Keratinocyte (primary cell): ENCODE measurements at regions not wholly inside any gene's neighbourhood (a gene's known extent, or its start where the extent isn't known, plus 50 kb on each side); places are given as distances from the start of the nearest gene placed in this dataset.

Experiments used
- DNase-seq: peaks from one replicate; pipeline ENCODE4 v3.0.0-alpha.2; 2011; ENCODE audit warnings: low read depth, missing footprints, low spot score
- FAIRE-seq: peaks from 2 replicates; lab custom pipeline; 2011; peaks lifted over from hg19 to GRCh38; lab: Jason Lieb, UNC
- H2AFZ ChIP-seq: 2 replicates; pipeline ENCODE4 v1.6.0; 2012; ENCODE audit warnings: low read length, control low read depth, inconsistent platforms; ENCODE audit not compliant: control insufficient read depth
- H3K27ac ChIP-seq: 2 replicates; pipeline ENCODE4 v1.5.1; 2011; ENCODE audit warnings: low read length; ENCODE audit not compliant: control insufficient read depth, insufficient read depth
- H3K27me3 ChIP-seq: 3 replicates; pipeline ENCODE4 v1.6.0; 2011; ENCODE audit warnings: low read length; ENCODE audit not compliant: control insufficient read depth, insufficient read depth; ENCODE audit errors: extremely low read depth
- H3K36me3 ChIP-seq, 2 experiments: 2 replicates in 1 of 2; 3 replicates in 1 of 2; pipeline ENCODE4 v1.5.1; 2011; ENCODE audit warnings: low read length in 2 of 2, mild to moderate bottlenecking in 1 of 2; ENCODE audit not compliant: control insufficient read depth in 2 of 2, insufficient read depth in 2 of 2; ENCODE audit errors: extremely low read depth in 1 of 2
- H3K4me1 ChIP-seq: 3 replicates; pipeline ENCODE4 v1.5.1; 2011; ENCODE audit warnings: low read length; ENCODE audit not compliant: control insufficient read depth, insufficient read depth; ENCODE audit errors: extremely low read depth
- H3K4me2 ChIP-seq: 3 replicates; pipeline ENCODE4 v1.6.0; 2011; ENCODE audit warnings: low read depth, low read length; ENCODE audit not compliant: control insufficient read depth, insufficient read depth; ENCODE audit errors: extremely low read depth
- H3K4me3 ChIP-seq, 3 experiments: fragments of 200-600 bp in 1 of 3; sonication (generic) in 1 of 3; 2 replicates in 2 of 3; 3 replicates in 1 of 3; pipeline ENCODE4 v1.5.1; 2011 to 2016; ENCODE audit warnings: low read length in 3 of 3, mild to moderate bottlenecking in 3 of 3, control low read depth in 2 of 3, inconsistent platforms in 1 of 3, low read depth in 1 of 3, mixed read lengths in 1 of 3, mixed run types in 1 of 3, moderate library complexity in 1 of 3; ENCODE audit not compliant: control insufficient read depth in 2 of 3, insufficient read depth in 2 of 3; ENCODE audit errors: extremely low read depth in 1 of 3
- H3K79me2 ChIP-seq: 2 replicates; pipeline ENCODE4 v1.6.0; 2012; ENCODE audit warnings: low read length; ENCODE audit not compliant: control insufficient read depth, insufficient read depth
- H3K9ac ChIP-seq: 3 replicates; pipeline ENCODE4 v1.6.0; 2011; ENCODE audit warnings: low read length; ENCODE audit not compliant: control insufficient read depth, insufficient read depth; ENCODE audit errors: extremely low read depth
- H3K9me1 ChIP-seq: 3 replicates; pipeline ENCODE4 v1.6.0; 2011; ENCODE audit warnings: low read length; ENCODE audit not compliant: control insufficient read depth, insufficient read depth; ENCODE audit errors: extremely low read depth
- H3K9me3 ChIP-seq: 2 replicates; pipeline ENCODE4 v1.5.1; 2012; ENCODE audit warnings: low read depth, low read length; ENCODE audit not compliant: control insufficient read depth
- H4K20me1 ChIP-seq: 3 replicates; pipeline ENCODE4 v1.6.0; 2011; ENCODE audit warnings: low read length; ENCODE audit not compliant: control insufficient read depth, insufficient read depth; ENCODE audit errors: extremely low read depth
- EZH2 ChIP-seq: IDR thresholded peaks from one replicate; pipeline ENCODE4 v1.6.1; 2012; ENCODE audit warnings: inconsistent platforms, mild to moderate bottlenecking, low read length, moderate library complexity
- dilution Hi-C: fragments of 300-500 bp; cut with MboI; formaldehyde crosslinking; loops from one replicate; pipeline ENCODE4 v1.7.0; 2020; ENCODE audit warnings: low sequenced_read_pairs; ENCODE audit not compliant: extremely low pct_ligation_motif_present
- TF ChIP-seq, protein P1 (sequence below), 3 experiments: IDR thresholded peaks in 1 of 3; conservative IDR thresholded peaks in 1 of 3; optimal IDR thresholded peaks in 1 of 3; 2 replicates in 2 of 3; 3 replicates in 1 of 3; pipeline versions ENCODE3 to v1.5.1; 2011; ENCODE audit warnings: low read length in 3 of 3, mild to moderate bottlenecking in 3 of 3, moderate library complexity in 2 of 3, control low read depth in 1 of 3, inconsistent platforms in 1 of 3; ENCODE audit not compliant: insufficient read depth in 2 of 3; ENCODE audit errors: extremely low read depth in 1 of 3

DNA sequence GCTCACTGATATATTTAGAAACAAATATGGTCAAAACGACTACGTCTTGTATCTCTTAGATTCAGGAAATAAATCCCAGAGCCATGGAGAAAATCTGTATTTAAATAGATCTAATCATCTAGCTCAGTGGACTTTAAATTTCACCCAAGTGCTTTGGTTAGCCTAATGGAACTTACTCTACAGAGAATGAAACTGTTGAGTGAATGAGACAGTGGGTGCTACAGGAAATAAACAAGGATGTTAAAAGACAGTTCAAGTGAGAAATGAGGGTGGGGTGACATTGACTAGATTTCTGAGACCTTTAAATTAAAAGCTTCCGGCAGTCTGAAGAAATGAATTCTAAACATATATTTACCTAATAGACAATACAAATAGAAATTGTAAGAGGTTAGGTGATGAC lies 2197.0 kb downstream of the ARAP2 start:
- Histone ChIP-seq H3K9me1 (no peaks in the 10 kb centered on the region), H3K9ac (no peak overlapping the region), H3K27ac (no peak overlapping the region), H3K27me3 (no peaks in the 10 kb centered on the region), H3K4me2 (no peak overlapping the region), H3K79me2 (no peaks in the 10 kb centered on the region), H3K9me3 (no peaks in the 10 kb centered on the region), H3K36me3 (no peaks in the 10 kb centered on the region), H3K4me3 (no peak overlapping the region), H3K4me1 (no peaks in the 10 kb centered on the region), H4K20me1 (no peaks in the 10 kb centered on the region), H2AFZ (no peak overlapping the region)
- dilution Hi-C loops: no loop called here
- no peak for FAIRE-seq
- no peak for DNase-seq
- TF ChIP-seq, protein P1, sequence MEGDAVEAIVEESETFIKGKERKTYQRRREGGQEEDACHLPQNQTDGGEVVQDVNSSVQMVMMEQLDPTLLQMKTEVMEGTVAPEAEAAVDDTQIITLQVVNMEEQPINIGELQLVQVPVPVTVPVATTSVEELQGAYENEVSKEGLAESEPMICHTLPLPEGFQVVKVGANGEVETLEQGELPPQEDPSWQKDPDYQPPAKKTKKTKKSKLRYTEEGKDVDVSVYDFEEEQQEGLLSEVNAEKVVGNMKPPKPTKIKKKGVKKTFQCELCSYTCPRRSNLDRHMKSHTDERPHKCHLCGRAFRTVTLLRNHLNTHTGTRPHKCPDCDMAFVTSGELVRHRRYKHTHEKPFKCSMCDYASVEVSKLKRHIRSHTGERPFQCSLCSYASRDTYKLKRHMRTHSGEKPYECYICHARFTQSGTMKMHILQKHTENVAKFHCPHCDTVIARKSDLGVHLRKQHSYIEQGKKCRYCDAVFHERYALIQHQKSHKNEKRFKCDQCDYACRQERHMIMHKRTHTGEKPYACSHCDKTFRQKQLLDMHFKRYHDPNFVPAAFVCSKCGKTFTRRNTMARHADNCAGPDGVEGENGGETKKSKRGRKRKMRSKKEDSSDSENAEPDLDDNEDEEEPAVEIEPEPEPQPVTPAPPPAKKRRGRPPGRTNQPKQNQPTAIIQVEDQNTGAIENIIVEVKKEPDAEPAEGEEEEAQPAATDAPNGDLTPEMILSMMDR (optimal IDR thresholded peaks at IDR 0.05 in 1 of 3, IDR thresholded peaks at IDR 0.05 in 1 of 3, conservative IDR thresholded peaks at IDR 0.05 in 1 of 3; ENCODE audit: extremely low read depth in 1 of 3, insufficient read depth in 2 of 3, low read length in 3 of 3): no peak
- no peak for TF ChIP-seq EZH2

- no peaks in the 10 kb centered on the region for H3K4me1 ChIP-seq
- H3K27me3 ChIP-seq: no peaks in the 10 kb centered on the region
- H4K20me1 ChIP-seq: no peaks in the 10 kb centered on the region
- no peak overlapping the region for H3K4me2 ChIP-seq
- H2AFZ ChIP-seq: no peak overlapping the region
- H3K9me3 ChIP-seq: no peaks in the 10 kb centered on the region
- TF ChIP-seq, protein P1 (optimal IDR thresholded peaks at IDR 0.05 in 1 of 3, IDR thresholded peaks at IDR 0.05 in 1 of 3, conservative IDR thresholded peaks at IDR 0.05 in 1 of 3; ENCODE audit: extremely low read depth in 1 of 3, insufficient read depth in 2 of 3, low read length in 3 of 3): no peak
- TF ChIP-seq EZH2: no peak
- no peak overlapping the region for H3K4me3 ChIP-seq
- no peak overlapping the region for H3K27ac ChIP-seq
- H3K79me2 ChIP-seq: no peaks in the 10 kb centered on the region
- dilution Hi-C loops: no loop called here
- no peaks in the 10 kb centered on the region for H3K9me1 ChIP-seq
- no peaks in the 10 kb centered on the region for H3K36me3 ChIP-seq
- FAIRE-seq: no peak
- H3K9ac ChIP-seq: no peak overlapping the region
- no peak for DNase-seq
Observed at GRCh38 chr4:34066126-34066525, 2178.2 kb downstream of the ARAP2 start.
